Coronary artery (tissue), 2 donors: ENCODE measurements at regions not wholly inside any gene's neighbourhood (a gene's known extent, or its start where the extent isn't known, plus 50 kb on each side); places are given as distances from the start of the nearest gene placed in this dataset.

Experiments used
- DNase-seq: peaks from one replicate; pipeline ENCODE4 v3.0.0-alpha.2; 2017; ENCODE audit warnings: low spot score
- H3K27ac ChIP-seq, 2 donors: fragments of 200-600 bp; sonication (generic); one replicate each; pipeline ENCODE4 v1.5.1; 2016 to 2019
- H3K4me3 ChIP-seq: fragments of 200-600 bp; sonication (generic); 2 replicates; pipeline ENCODE4 v1.5.1; 2016; ENCODE audit warnings: mild to moderate bottlenecking, moderate library complexity
- TF ChIP-seq, protein P1 (sequence below): fragments of 200-600 bp; sonication (generic); IDR thresholded peaks from one replicate; pipeline ENCODE4 v1.5.1; 2019; ENCODE audit warnings: antibody characterized with exemption

DNA sequence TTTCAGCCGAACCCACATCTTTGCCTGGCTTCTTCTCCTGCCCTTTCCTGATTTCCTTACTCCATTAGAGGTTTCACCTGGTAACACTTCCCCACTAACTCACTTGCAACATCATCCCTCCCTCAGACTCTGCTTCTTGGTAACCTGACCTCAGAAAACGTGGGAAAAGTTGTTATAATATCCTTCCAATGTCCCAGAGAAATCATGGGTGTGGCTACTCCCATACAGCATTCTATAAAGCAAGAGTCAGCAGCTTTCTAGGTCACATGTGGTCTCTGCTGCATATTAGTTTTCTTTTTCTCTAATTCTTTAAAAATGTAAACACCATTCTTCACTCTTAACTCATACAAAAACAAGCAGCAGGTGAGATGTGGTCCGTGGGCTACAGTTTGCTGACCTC lies 283.1 kb upstream of the MAOA start:
- no peak overlapping the region for H3K4me3 ChIP-seq
- no peak overlapping the region for H3K27ac ChIP-seq
- DNase-seq = no peak
- TF ChIP-seq, protein P1, sequence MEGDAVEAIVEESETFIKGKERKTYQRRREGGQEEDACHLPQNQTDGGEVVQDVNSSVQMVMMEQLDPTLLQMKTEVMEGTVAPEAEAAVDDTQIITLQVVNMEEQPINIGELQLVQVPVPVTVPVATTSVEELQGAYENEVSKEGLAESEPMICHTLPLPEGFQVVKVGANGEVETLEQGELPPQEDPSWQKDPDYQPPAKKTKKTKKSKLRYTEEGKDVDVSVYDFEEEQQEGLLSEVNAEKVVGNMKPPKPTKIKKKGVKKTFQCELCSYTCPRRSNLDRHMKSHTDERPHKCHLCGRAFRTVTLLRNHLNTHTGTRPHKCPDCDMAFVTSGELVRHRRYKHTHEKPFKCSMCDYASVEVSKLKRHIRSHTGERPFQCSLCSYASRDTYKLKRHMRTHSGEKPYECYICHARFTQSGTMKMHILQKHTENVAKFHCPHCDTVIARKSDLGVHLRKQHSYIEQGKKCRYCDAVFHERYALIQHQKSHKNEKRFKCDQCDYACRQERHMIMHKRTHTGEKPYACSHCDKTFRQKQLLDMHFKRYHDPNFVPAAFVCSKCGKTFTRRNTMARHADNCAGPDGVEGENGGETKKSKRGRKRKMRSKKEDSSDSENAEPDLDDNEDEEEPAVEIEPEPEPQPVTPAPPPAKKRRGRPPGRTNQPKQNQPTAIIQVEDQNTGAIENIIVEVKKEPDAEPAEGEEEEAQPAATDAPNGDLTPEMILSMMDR = no peak

DNA sequence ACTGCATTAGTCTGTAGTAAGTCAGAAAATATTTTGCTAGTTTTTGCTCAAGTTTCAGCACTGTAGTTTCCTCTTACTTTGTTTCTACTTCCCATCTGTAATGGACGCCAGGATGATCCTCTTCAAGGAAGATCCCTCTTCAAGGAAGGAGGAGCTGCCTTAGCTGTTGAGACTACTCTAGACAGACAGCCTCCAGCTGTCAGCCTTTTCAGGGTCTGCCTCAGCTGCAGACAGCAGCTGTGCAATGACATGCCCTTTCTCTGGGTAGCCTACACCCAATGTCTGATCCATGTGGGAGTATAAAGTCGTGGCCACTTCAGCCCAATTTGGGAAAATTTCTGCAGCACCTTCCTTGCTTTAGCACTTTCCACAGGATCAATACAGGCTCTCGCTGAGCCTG lies 281.0 kb upstream of the MAOA start:
- DNase-seq = no peak
- TF ChIP-seq, protein P1 = no peak
- H3K27ac ChIP-seq = no peak overlapping the region
- H3K4me3 ChIP-seq = no peak overlapping the region

DNA sequence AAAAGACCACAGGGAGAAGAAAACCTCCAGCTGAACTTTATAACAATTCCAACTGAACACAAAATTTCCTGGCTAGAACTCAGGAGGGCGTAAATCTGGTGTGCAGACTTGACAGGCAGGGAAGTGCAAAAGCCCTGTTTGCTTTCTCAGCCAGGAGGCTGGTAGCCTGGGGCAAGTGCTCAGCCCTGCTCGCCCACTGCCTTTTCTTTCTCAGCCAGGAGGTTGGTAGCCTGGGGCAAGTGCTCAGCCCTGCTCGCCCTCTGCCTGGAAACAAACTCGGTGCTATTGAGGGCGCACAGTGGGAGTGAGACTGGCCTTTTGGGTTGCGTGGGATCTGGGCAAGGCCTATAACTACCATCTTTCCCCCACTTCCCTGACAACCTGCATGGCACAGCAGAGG lies 275.4 kb upstream of the MAOA start:
- TF ChIP-seq, protein P1 = no peak
- no peak overlapping the region for H3K4me3 ChIP-seq
- H3K27ac ChIP-seq = no peak overlapping the region
- DNase-seq = no peak

DNA sequence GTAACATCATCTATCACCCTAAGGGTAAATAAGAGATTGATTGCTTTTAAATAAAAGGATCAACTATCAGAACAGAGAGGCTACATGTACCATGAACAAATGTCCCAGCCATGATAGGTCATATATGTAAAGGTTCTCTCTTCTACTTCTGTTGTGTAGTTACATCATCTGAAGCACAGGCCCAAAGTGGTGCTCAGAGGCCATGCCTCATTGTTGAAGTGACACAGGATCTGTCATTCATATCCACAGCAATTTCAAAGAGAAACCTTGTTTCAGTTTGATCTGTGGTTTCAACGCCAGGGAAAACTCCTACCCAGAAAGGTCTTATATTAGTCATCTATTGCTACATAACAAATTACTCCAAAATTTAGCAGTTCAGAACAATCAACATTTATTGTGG lies 269.2 kb upstream of the MAOA start:
- TF ChIP-seq, protein P1 = no peak
- DNase-seq = no peak
- Histone ChIP-seq H3K27ac (no peak overlapping the region), H3K4me3 (no peak overlapping the region)

DNA sequence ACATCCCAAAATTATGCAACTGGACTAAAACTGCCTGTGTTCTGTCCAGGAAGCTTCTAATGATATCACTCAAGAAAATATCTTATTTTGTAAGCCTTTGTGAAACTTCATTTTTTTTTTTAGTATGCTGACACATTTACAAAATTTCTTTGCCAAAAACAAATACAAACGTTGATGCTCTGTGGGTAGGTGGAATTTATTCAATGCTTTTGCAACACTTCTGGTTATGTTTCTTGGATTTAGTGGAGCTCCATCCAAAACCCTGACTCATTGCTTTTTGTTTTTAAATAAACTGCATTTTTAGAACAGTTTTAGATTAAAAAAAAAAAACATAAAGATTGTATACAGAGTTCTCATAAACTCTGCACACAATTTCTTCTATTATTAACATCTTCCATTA lies 250.9 kb upstream of the MAOA start:
- no peak for DNase-seq
- Histone ChIP-seq H3K27ac (no peak overlapping the region), H3K4me3 (no peak overlapping the region)
- TF ChIP-seq, protein P1 = no peak

GRCh38 chrX:43423876-43424275 lies 232.2 kb upstream of the MAOA start:
- TF ChIP-seq, protein P1 = no peak
- DNase-seq = no peak
- no peak overlapping the region for H3K4me3 ChIP-seq
- no peak overlapping the region for H3K27ac ChIP-seq

- H3K4me3 ChIP-seq = no peak overlapping the region
Observed at GRCh38 chrX:43436517-43436916, 219.6 kb upstream of the MAOA start.

More at GRCh38 chrX:43436517-43436916, 219.6 kb upstream of the MAOA start:
- TF ChIP-seq, protein P1 = no peak
- no peak overlapping the region for H3K27ac ChIP-seq
- DNase-seq = no peak
